ENCODE measurements at regions not wholly inside any gene's neighbourhood (a gene's known extent, or its start where the extent isn't known, plus 50 kb on each side); places are given as distances from the start of the nearest gene placed in this dataset.

GRCh38 chr11:94678901-94679300, 89.3 kb upstream of the AMOTL1 start:
- WGBS, 2 experiments (ENCODE audit: extremely low coverage in 2 of 2, insufficient read length in 1 of 2) = no CpG with 5 or more reads among the region's 1 CpG
- intact Hi-C loops (cut with micrococcal nuclease) (no loop called here), in situ Hi-C loops (cut with MboI; ENCODE audit: low sequenced_read_pairs) (no loop called here), dilution Hi-C loops (cut with HindIII; ENCODE audit: low sequenced_read_pairs, unreplicated experiment) (no loop called here)
- no peaks in the 10 kb centered on the region for H3K9me1 ChIP-seq (ENCODE audit: insufficient read depth, low read length)
- no peak overlapping the region for H3K23ac ChIP-seq (ENCODE audit: low read depth, low read length)
- TF ChIP-seq ELK1 (IDR thresholded peaks at IDR 0.05; ENCODE audit: borderline replicate concordance, low read depth, low read length) (no peak), MAZ (IDR thresholded peaks at IDR 0.05; ENCODE audit: borderline replicate concordance, low read depth, low read length) (no peak), RAD21 (IDR thresholded peaks at IDR 0.05; ENCODE audit: low read length) (no peak), POLR2A (IDR thresholded peaks at IDR 0.05; ENCODE audit: low read depth, low read length) (no peak), NFE2L2 (IDR thresholded peaks at IDR 0.05; ENCODE audit: low read depth, low read length) (no peak), CHD1 (IDR thresholded peaks at IDR 0.05; ENCODE audit: low read depth, low read length) (no peak)
- no peak for ATAC-seq (ENCODE audit: low read depth)
- H2BK120ac ChIP-seq (ENCODE audit: low read depth, low read length) = no peak overlapping the region
- H3K27ac ChIP-seq (ENCODE audit: insufficient read depth, low read length) = no peak overlapping the region
- H2AK5ac ChIP-seq (ENCODE audit: low read depth, low read length) = no peak overlapping the region
- no peak overlapping the region for H3K4me3 ChIP-seq (ENCODE audit: insufficient read depth, low read depth, low read length)
- no peaks in the 10 kb centered on the region for H3K79me1 ChIP-seq (ENCODE audit: low read depth in 1 of 2, low read length in 2 of 2)
- no peak overlapping the region for H2AK9ac ChIP-seq (replicated peaks; ENCODE audit: low read depth, low read length, poor library complexity)
- H3K36me3 ChIP-seq (ENCODE audit: control insufficient read depth, insufficient read depth, low read length) = no peaks in the 10 kb centered on the region
- H3K56ac ChIP-seq (ENCODE audit: extremely low read depth, insufficient read depth, low read length) = no peak overlapping the region
- H3K4ac ChIP-seq (ENCODE audit: low read depth, low read length) = no peak overlapping the region
- no peak overlapping the region for H2AFZ ChIP-seq (replicated peaks; ENCODE audit: low read length, poor library complexity)
- no peak overlapping the region for H3K14ac ChIP-seq (replicated peaks; ENCODE audit: low read depth, low read length)
- BruUV-seq (replicated peaks) = no TSS peak
- H4K5ac ChIP-seq (ENCODE audit: low read depth, low read length) = no peak overlapping the region
- ChIA-PET CTCF (interaction anchor here (0.6 kb wide), 1 partner anchor 50 kb away, joined by 3 read pairs; no protein-coding TSS in a partner anchor), POLR2A (ENCODE audit: unreplicated experiment) (no interaction called here)
- H2BK5ac ChIP-seq (ENCODE audit: low read depth, low read length, poor library complexity, severe bottlenecking) = no peak overlapping the region
- H3K4me2 ChIP-seq (ENCODE audit: low read depth, low read length) = no peak overlapping the region
- no peak overlapping the region for H2BK20ac ChIP-seq (ENCODE audit: low read depth, low read length)
- H3K27me3 ChIP-seq (ENCODE audit: control insufficient read depth, insufficient read depth, low read length) = peaks cover 3% of the 10 kb centered on the region
- H4K20me1 ChIP-seq (ENCODE audit: insufficient read depth, low read length) = no peaks in the 10 kb centered on the region
- H2BK15ac ChIP-seq (ENCODE audit: low read depth, low read length) = no peak overlapping the region
- no peak overlapping the region for H4K8ac ChIP-seq (ENCODE audit: low read depth in 2 of 2, low read length in 2 of 2)
- no peaks in the 10 kb centered on the region for H3K4me1 ChIP-seq (ENCODE audit: control insufficient read depth, insufficient read depth, low read length)
- no peak for DNase-seq
- no peak overlapping the region for H3K18ac ChIP-seq (ENCODE audit: low read depth, low read length)
- no peaks in the 10 kb centered on the region for H3K9me3 ChIP-seq (ENCODE audit: control insufficient read depth, insufficient read depth, low read length)
- H4K91ac ChIP-seq (ENCODE audit: insufficient read depth, low read depth, low read length) = no peak overlapping the region
- H3K9ac ChIP-seq (ENCODE audit: low read depth, low read length) = no peak overlapping the region

All from IMR-90 (cell line).